ENCODE measurements at regions not wholly inside any gene's neighbourhood (a gene's known extent, or its start where the extent isn't known, plus 50 kb on each side); places are given as distances from the start of the nearest gene placed in this dataset.

- TF ChIP-seq POLR2A (IDR thresholded peaks at IDR 0.05) (no peak), CTCF (IDR thresholded peaks at IDR 0.05) (no peak)
Observed at GRCh38 chr22:47600791-47601625, 838.6 kb downstream of the TBC1D22A start.
